Rectal smooth muscle tissue (tissue), 1 donor: ENCODE measurements at regions not wholly inside any gene's neighbourhood (a gene's known extent, or its start where the extent isn't known, plus 50 kb on each side); places are given as distances from the start of the nearest gene placed in this dataset.
"Not testable (repeated sequence)": the region's sequence is repeated elsewhere in the genome, so short reads cannot be mapped to it uniquely, and the experiment has no call there.

ENCODE experiments used
- H3K27ac ChIP-seq: one replicate; pipeline ENCODE4 v1.7.0; 2013; ENCODE audit warnings: low read depth, low read length, inconsistent platforms
- H3K27me3 ChIP-seq: one replicate; pipeline ENCODE4 v1.7.0; 2013; ENCODE audit warnings: low read length; ENCODE audit not compliant: control insufficient read depth, insufficient read depth
- H3K36me3 ChIP-seq: one replicate; pipeline ENCODE4 v1.7.0; 2013; ENCODE audit warnings: low read length; ENCODE audit not compliant: control insufficient read depth, insufficient read depth
- H3K4me1 ChIP-seq: one replicate; pipeline ENCODE4 v1.7.0; 2013; ENCODE audit warnings: low read length; ENCODE audit not compliant: control insufficient read depth, insufficient read depth
- H3K4me3 ChIP-seq: one replicate; pipeline ENCODE4 v1.7.0; 2013; ENCODE audit warnings: low read length
- H3K9ac ChIP-seq: one replicate; pipeline ENCODE4 v1.7.0; 2013; ENCODE audit warnings: low read length

- Histone ChIP-seq H3K4me1 (no peaks in the 10 kb centered on the region), H3K27me3 (no peaks in the 10 kb centered on the region)
These were observed 341.2 kb downstream of the ACTR3B start for GRCh38 chr7:153100691-153101237.

GRCh38 chr7:153103202-153103601 lies 343.6 kb downstream of the ACTR3B start:
- Histone ChIP-seq H3K27me3 (no peaks in the 10 kb centered on the region), H3K4me3 (no peak overlapping the region)

More at GRCh38 chr7:153100691-153101237, 341.2 kb downstream of the ACTR3B start:
- Histone ChIP-seq H3K9ac (no peak overlapping the region), H3K36me3 (no peaks in the 10 kb centered on the region), H3K27ac (no peak overlapping the region), H3K4me3 (no peak overlapping the region)

GRCh38 chr7:153107826-153108225 lies 348.3 kb downstream of the ACTR3B start:
- Histone ChIP-seq H3K27me3 (no peaks in the 10 kb centered on the region), H3K4me3 (no peak overlapping the region), H3K4me1 (no peaks in the 10 kb centered on the region), H3K36me3 (no peaks in the 10 kb centered on the region), H3K9ac (no peak overlapping the region), H3K27ac (no peak overlapping the region)

More at GRCh38 chr7:153103202-153103601, 343.6 kb downstream of the ACTR3B start:
- Histone ChIP-seq H3K27ac (no peak overlapping the region), H3K4me1 (no peaks in the 10 kb centered on the region), H3K9ac (no peak overlapping the region), H3K36me3 (no peaks in the 10 kb centered on the region)

GRCh38 chr7:153109566-153109965 lies 350.0 kb downstream of the ACTR3B start:
- H3K27me3 ChIP-seq = no peaks in the 10 kb centered on the region
- H3K9ac ChIP-seq = no peak overlapping the region
- no peak overlapping the region for H3K27ac ChIP-seq
- no peaks in the 10 kb centered on the region for H3K36me3 ChIP-seq
- H3K4me3 ChIP-seq = no peak overlapping the region
- no peaks in the 10 kb centered on the region for H3K4me1 ChIP-seq

GRCh38 chr7:153110606-153111005 lies 351.1 kb downstream of the ACTR3B start:
- H3K4me3 ChIP-seq = no peak overlapping the region
- no peaks in the 10 kb centered on the region for H3K4me1 ChIP-seq
- H3K27ac ChIP-seq = no peak overlapping the region
- H3K36me3 ChIP-seq = no peaks in the 10 kb centered on the region
- no peaks in the 10 kb centered on the region for H3K27me3 ChIP-seq
- no peak overlapping the region for H3K9ac ChIP-seq

- H3K36me3 ChIP-seq, H3K27me3 ChIP-seq, H3K4me1 ChIP-seq, H3K4me3 ChIP-seq, H3K9ac ChIP-seq, H3K27ac ChIP-seq: not testable (repeated sequence)
These were observed 362.7 kb downstream of the ACTR3B start for GRCh38 chr7:153122255-153122654.

- Histone ChIP-seq H3K4me3 (no peak overlapping the region), H3K9ac (no peak overlapping the region), H3K36me3 (no peaks in the 10 kb centered on the region), H3K27me3 (no peaks in the 10 kb centered on the region), H3K27ac (no peak overlapping the region), H3K4me1 (no peaks in the 10 kb centered on the region)
These were observed 370.5 kb downstream of the ACTR3B start for GRCh38 chr7:153130052-153130451.

- Histone ChIP-seq H3K4me3 (no peak overlapping the region), H3K36me3 (no peaks in the 10 kb centered on the region), H3K9ac (no peak overlapping the region), H3K4me1 (no peaks in the 10 kb centered on the region), H3K27me3 (no peaks in the 10 kb centered on the region), H3K27ac (no peak overlapping the region)
These were observed 392.2 kb downstream of the ACTR3B start for GRCh38 chr7:153151766-153152165.

GRCh38 chr7:153152801-153153422 lies 393.4 kb downstream of the ACTR3B start:
- Histone ChIP-seq H3K4me1 (no peaks in the 10 kb centered on the region), H3K27me3 (no peaks in the 10 kb centered on the region), H3K9ac (no peak overlapping the region), H3K27ac (no peak overlapping the region), H3K4me3 (no peak overlapping the region), H3K36me3 (no peaks in the 10 kb centered on the region)

- H3K4me1 ChIP-seq = no peaks in the 10 kb centered on the region
- no peaks in the 10 kb centered on the region for H3K27me3 ChIP-seq
- H3K9ac ChIP-seq = no peak overlapping the region
- H3K27ac ChIP-seq = no peak overlapping the region
- H3K4me3 ChIP-seq = no peak overlapping the region
- H3K36me3 ChIP-seq = no peaks in the 10 kb centered on the region
These were observed 398.6 kb downstream of the ACTR3B start for GRCh38 chr7:153158149-153158548.

GRCh38 chr7:153170287-153170686 lies 410.7 kb downstream of the ACTR3B start:
- Histone ChIP-seq H3K36me3 (no peaks in the 10 kb centered on the region), H3K27ac (no peak overlapping the region), H3K4me3 (no peak overlapping the region), H3K27me3 (no peaks in the 10 kb centered on the region), H3K9ac (no peak overlapping the region), H3K4me1 (no peaks in the 10 kb centered on the region)

GRCh38 chr7:153185936-153186335 lies 426.4 kb downstream of the ACTR3B start:
- no peak overlapping the region for H3K27ac ChIP-seq
- no peaks in the 10 kb centered on the region for H3K4me1 ChIP-seq
- H3K27me3 ChIP-seq = no peaks in the 10 kb centered on the region
- no peak overlapping the region for H3K4me3 ChIP-seq
- no peaks in the 10 kb centered on the region for H3K36me3 ChIP-seq
- no peak overlapping the region for H3K9ac ChIP-seq

GRCh38 chr7:153188161-153188560 lies 428.6 kb downstream of the ACTR3B start:
- Histone ChIP-seq H3K4me3 (no peak overlapping the region), H3K9ac (no peak overlapping the region), H3K27ac (no peak overlapping the region), H3K4me1 (no peaks in the 10 kb centered on the region), H3K36me3 (no peaks in the 10 kb centered on the region), H3K27me3 (no peaks in the 10 kb centered on the region)
